Smooth muscle cell (in vitro differentiated cells): ENCODE measurements at regions not wholly inside any gene's neighbourhood (a gene's known extent, or its start where the extent isn't known, plus 50 kb on each side); places are given as distances from the start of the nearest gene placed in this dataset.

ENCODE experiments used
- DNase-seq: peaks from one replicate; lab custom pipeline; 2025; ENCODE audit not compliant: unreplicated experiment; lab: John Stamatoyannopoulos, UW
- H2AFZ ChIP-seq: fragments of 200-600 bp; sonication (generic); 2 replicates; pipeline ENCODE4 v1.6.0; 2016; ENCODE audit warnings: antibody characterized with exemption, low read depth, mild to moderate bottlenecking
- H3F3A ChIP-seq: fragments of 200-600 bp; sonication (generic); 2 replicates; pipeline ENCODE4 v1.6.0; 2017; ENCODE audit warnings: antibody characterized with exemption, low read depth
- H3K27ac ChIP-seq: fragments of 200-600 bp; sonication (generic); 2 replicates; pipeline ENCODE4 v1.5.1; 2016; ENCODE audit warnings: low read depth, mild to moderate bottlenecking
- H3K27me3 ChIP-seq: fragments of 200-600 bp; sonication (generic); 2 replicates; pipeline ENCODE4 v1.6.1; 2016; ENCODE audit warnings: low read depth, mild to moderate bottlenecking
- H3K36me3 ChIP-seq: fragments of 200-600 bp; sonication (generic); 2 replicates; pipeline ENCODE4 v1.5.1; 2016; ENCODE audit warnings: low read depth
- H3K4me1 ChIP-seq: fragments of 200-600 bp; sonication (generic); 2 replicates; pipeline ENCODE4 v1.5.1; 2016; ENCODE audit warnings: low read depth
- H3K4me2 ChIP-seq: fragments of 200-600 bp; sonication (generic); 2 replicates; pipeline ENCODE4 v1.6.0; 2016; ENCODE audit warnings: mild to moderate bottlenecking
- H3K4me3 ChIP-seq: fragments of 200-600 bp; sonication (generic); 2 replicates; pipeline ENCODE4 v1.5.1; 2016; ENCODE audit warnings: mild to moderate bottlenecking
- H3K79me2 ChIP-seq: fragments of 200-600 bp; sonication (generic); 2 replicates; pipeline ENCODE4 v1.6.0; 2016; ENCODE audit warnings: low read depth, mild to moderate bottlenecking
- H3K9ac ChIP-seq: fragments of 200-600 bp; sonication (generic); 2 replicates; pipeline ENCODE4 v1.6.0; 2016; ENCODE audit warnings: low read depth
- H3K9me3 ChIP-seq: fragments of 200-600 bp; sonication (generic); replicated peaks from 2 replicates; pipeline ENCODE4 v1.5.1; 2016; ENCODE audit warnings: low read depth
- H4K20me1 ChIP-seq: fragments of 200-600 bp; sonication (generic); 2 replicates; pipeline ENCODE4 v1.6.0; 2016; ENCODE audit warnings: low read depth
- WGBS: methylation state at CpG from one replicate; pipeline ENCODE4 v1.1.7; 2016; ENCODE audit warnings: low lambda C conversion rate; 5-methylcytosine and 5-hydroxymethylcytosine counted together
- TF ChIP-seq, protein P1 (sequence below): fragments of 200-600 bp; sonication (generic); IDR thresholded peaks from 2 replicates; pipeline ENCODE4 v1.5.1; 2017; ENCODE audit warnings: borderline replicate concordance, mild to moderate bottlenecking, antibody characterized with exemption; ENCODE audit not compliant: insufficient read depth, poor library complexity, severe bottlenecking

DNA sequence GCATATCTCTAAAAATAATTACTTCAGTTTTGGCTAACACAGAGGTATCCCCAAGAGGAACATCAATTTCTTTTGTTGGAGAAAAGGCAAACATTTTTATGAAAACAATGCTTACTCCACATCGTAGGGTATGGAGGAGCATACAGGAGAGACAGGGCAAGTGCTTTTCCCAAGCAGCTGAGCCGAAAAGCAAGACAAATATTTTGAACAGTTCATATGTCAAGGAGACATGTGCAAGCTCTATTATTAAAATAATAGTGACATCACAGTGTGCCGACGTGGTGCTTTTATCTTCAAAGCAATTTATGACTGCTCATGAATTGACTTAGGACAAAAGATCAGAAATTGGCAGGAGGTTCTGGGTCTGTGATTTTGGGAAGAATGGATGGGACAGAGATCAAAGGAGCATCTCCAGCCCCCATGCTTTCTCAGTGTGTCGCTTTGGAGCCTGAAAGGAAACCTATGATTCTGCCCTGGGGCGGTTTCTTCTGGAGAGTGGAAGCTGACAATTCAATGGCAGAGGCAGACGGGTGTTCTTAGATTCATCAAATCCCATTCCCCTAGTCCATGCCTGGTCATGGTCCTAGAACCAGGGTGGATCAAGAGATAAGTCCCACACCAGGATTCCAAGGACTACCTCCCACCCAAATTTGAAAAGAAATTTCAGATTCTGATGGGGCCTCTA lies 97.1 kb downstream of the JCAD start:
- 78% methylated on average over 7 of the region's 7 CpGs for WGBS
- H3K4me1 ChIP-seq: no peaks in the 10 kb centered on the region

DNA sequence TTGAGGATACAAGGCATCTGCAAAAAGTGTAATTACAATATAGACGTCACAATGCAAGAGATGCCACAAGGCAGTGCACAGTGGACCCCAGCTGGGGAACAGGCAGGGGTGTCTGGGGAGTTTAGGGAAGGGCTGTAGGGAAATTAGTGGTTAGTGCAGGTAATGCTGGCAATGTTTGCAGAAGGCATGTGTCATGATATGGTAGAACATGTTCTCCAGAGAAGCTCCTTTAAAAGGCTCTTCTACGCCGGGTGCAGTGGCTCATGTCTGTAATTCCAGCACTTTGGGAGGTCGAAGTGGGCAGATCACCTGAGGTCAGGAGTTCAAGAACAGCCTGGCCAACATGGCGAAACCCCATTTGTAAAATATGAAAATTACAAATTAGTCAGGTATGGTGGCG lies 98.0 kb downstream of the JCAD start:
- TF ChIP-seq, protein P1, sequence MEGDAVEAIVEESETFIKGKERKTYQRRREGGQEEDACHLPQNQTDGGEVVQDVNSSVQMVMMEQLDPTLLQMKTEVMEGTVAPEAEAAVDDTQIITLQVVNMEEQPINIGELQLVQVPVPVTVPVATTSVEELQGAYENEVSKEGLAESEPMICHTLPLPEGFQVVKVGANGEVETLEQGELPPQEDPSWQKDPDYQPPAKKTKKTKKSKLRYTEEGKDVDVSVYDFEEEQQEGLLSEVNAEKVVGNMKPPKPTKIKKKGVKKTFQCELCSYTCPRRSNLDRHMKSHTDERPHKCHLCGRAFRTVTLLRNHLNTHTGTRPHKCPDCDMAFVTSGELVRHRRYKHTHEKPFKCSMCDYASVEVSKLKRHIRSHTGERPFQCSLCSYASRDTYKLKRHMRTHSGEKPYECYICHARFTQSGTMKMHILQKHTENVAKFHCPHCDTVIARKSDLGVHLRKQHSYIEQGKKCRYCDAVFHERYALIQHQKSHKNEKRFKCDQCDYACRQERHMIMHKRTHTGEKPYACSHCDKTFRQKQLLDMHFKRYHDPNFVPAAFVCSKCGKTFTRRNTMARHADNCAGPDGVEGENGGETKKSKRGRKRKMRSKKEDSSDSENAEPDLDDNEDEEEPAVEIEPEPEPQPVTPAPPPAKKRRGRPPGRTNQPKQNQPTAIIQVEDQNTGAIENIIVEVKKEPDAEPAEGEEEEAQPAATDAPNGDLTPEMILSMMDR: no peak
- Histone ChIP-seq H4K20me1 (no peaks in the 10 kb centered on the region), H3K79me2 (no peaks in the 10 kb centered on the region), H3K9me3 (no peaks in the 10 kb centered on the region), H3K27me3 (no peaks in the 10 kb centered on the region), H3K4me2 (no peak overlapping the region), H3K4me1 (no peaks in the 10 kb centered on the region), H3K4me3 (no peak overlapping the region), H3K36me3 (no peaks in the 10 kb centered on the region), H3K27ac (no peak overlapping the region), H3F3A (no peaks in the 10 kb centered on the region), H3K9ac (no peak overlapping the region), H2AFZ (no peak overlapping the region)
- DNase-seq: no peak
- 97% methylated on average over 6 of the region's 6 CpGs for WGBS

More for the DNA sequence above, 97.1 kb downstream of the JCAD start:
- Histone ChIP-seq H3K4me2 (no peak overlapping the region), H3K4me3 (no peak overlapping the region), H2AFZ (no peak overlapping the region), H3K36me3 (no peaks in the 10 kb centered on the region), H4K20me1 (no peaks in the 10 kb centered on the region), H3K9me3 (no peaks in the 10 kb centered on the region), H3K9ac (no peak overlapping the region), H3K27me3 (no peaks in the 10 kb centered on the region), H3K27ac (no peak overlapping the region), H3K79me2 (no peaks in the 10 kb centered on the region), H3F3A (no peaks in the 10 kb centered on the region)
- TF ChIP-seq, protein P1: no peak
- DNase-seq: no peak

DNA sequence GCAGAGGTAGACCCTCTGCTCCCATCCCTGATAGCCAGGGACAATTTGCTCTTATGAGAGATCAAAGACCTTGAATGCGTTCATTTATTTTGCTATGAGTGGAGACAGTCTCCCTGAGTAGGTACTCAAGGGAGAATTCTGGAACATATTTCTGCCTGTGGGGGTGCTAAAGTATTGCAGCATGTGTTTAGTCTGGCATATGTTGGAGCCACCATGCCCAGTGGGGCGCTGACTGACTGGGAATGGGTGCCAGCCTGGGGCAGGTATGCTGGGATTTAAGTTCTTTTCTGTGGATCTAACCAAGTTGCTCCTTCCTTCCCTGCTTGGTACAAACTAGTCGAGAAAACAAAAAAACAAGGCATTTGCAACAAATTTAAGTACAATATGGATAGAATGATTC lies 99.1 kb downstream of the JCAD start:
- Histone ChIP-seq H2AFZ (no peak overlapping the region), H3K27ac (no peak overlapping the region), H3K4me1 (no peaks in the 10 kb centered on the region), H4K20me1 (no peaks in the 10 kb centered on the region), H3K36me3 (no peaks in the 10 kb centered on the region), H3K27me3 (no peaks in the 10 kb centered on the region), H3K9me3 (no peaks in the 10 kb centered on the region), H3K79me2 (no peaks in the 10 kb centered on the region), H3K9ac (no peak overlapping the region), H3F3A (no peaks in the 10 kb centered on the region), H3K4me2 (no peak overlapping the region), H3K4me3 (no peak overlapping the region)
- no peak for DNase-seq
- TF ChIP-seq, protein P1: no peak
- 93% methylated on average over 3 of the region's 3 CpGs for WGBS

DNA sequence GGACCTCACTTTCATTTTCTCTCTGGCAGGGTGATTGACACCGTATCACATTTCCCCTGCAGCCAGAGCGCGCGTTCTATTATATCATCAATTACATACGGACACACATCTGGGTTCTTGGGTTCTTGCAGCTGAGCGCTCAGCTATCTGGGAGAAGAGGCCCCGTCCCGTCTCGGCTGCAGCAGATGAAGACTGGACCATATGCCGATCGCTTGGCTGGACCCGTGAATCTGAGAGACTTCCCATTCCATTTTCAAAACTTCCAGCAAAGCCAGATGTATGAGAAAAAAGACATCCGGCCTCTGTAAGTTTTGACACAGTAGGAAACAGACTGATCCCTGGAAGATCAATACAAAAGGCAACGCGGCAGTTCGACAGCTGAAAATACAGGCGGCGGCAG lies 99.8 kb downstream of the JCAD start:
- H3K9me3 ChIP-seq: no peaks in the 10 kb centered on the region
- no peak overlapping the region for H2AFZ ChIP-seq
- H3K27ac ChIP-seq: no peak overlapping the region
- no peaks in the 10 kb centered on the region for H4K20me1 ChIP-seq
- H3K4me3 ChIP-seq: no peak overlapping the region
- H3K27me3 ChIP-seq: no peaks in the 10 kb centered on the region
- WGBS: 97% methylated on average over 18 of the region's 18 CpGs
- DNase-seq: no peak
- H3K79me2 ChIP-seq: no peaks in the 10 kb centered on the region
- no peak overlapping the region for H3K9ac ChIP-seq
- H3F3A ChIP-seq: no peaks in the 10 kb centered on the region
- H3K36me3 ChIP-seq: no peaks in the 10 kb centered on the region
- H3K4me1 ChIP-seq: no peaks in the 10 kb centered on the region
- no peak overlapping the region for H3K4me2 ChIP-seq
- TF ChIP-seq, protein P1: no peak
